Neural progenitor cell (in vitro differentiated cells): ENCODE measurements at regions not wholly inside any gene's neighbourhood (a gene's known extent, or its start where the extent isn't known, plus 50 kb on each side); places are given as distances from the start of the nearest gene placed in this dataset.
A peak's percentile ranks its signal among the peaks of the same experiment; 100 is the strongest.

ENCODE experiments used
- DNase-seq: peaks from one replicate; pipeline ENCODE4 v3.0.0-alpha.2; 2016; ENCODE audit warnings: low spot score
- H2AFZ ChIP-seq: fragments of 200-600 bp; sonication (generic); replicated peaks from 2 replicates; pipeline ENCODE4 v1.6.1; 2016; ENCODE audit warnings: antibody characterized with exemption
- H3F3A ChIP-seq: fragments of 200-600 bp; sonication (generic); 2 replicates; pipeline ENCODE4 v1.6.1; 2016; ENCODE audit warnings: antibody characterized with exemption, low read depth
- H3K27ac ChIP-seq: fragments of 200-600 bp; sonication (generic); 2 replicates; pipeline ENCODE4 v1.5.1; 2016; ENCODE audit warnings: mild to moderate bottlenecking
- H3K27me3 ChIP-seq: fragments of 200-600 bp; sonication (generic); 2 replicates; pipeline ENCODE4 v1.6.1; 2016; ENCODE audit warnings: mild to moderate bottlenecking, moderate library complexity
- H3K36me3 ChIP-seq: fragments of 200-600 bp; sonication (generic); 2 replicates; pipeline ENCODE4 v1.5.1; 2016
- H3K4me1 ChIP-seq: fragments of 200-600 bp; sonication (generic); 2 replicates; pipeline ENCODE4 v1.6.1; 2016; ENCODE audit warnings: mixed run types
- H3K4me2 ChIP-seq: fragments of 200-600 bp; sonication (generic); 2 replicates; pipeline ENCODE4 v1.6.1; 2016
- H3K4me3 ChIP-seq: fragments of 200-600 bp; sonication (generic); 2 replicates; pipeline ENCODE4 v1.5.1; 2016
- H3K79me2 ChIP-seq: fragments of 200-600 bp; sonication (generic); 2 replicates; pipeline ENCODE4 v1.6.1; 2016; ENCODE audit warnings: low read depth
- H3K9ac ChIP-seq: fragments of 200-600 bp; sonication (generic); 2 replicates; pipeline ENCODE4 v1.6.1; 2016
- H3K9me3 ChIP-seq: fragments of 200-600 bp; sonication (generic); 2 replicates; pipeline ENCODE4 v1.5.1; 2016; ENCODE audit warnings: low read depth
- H4K20me1 ChIP-seq: fragments of 200-600 bp; sonication (generic); 2 replicates; pipeline ENCODE4 v1.6.1; 2016; ENCODE audit warnings: low read depth
- H3K27ac Mint-ChIP-seq: 3 replicates; pipeline ENCODE4 v1.8.0; 2021; ENCODE audit warnings: mixed read lengths
- H3K27me3 Mint-ChIP-seq: 2 replicates; pipeline ENCODE4 v1.8.0; 2022; ENCODE audit warnings: low read depth, mild to moderate bottlenecking, inconsistent platforms, moderate library complexity, mixed read lengths; ENCODE audit not compliant: insufficient read depth
- H3K36me3 Mint-ChIP-seq: 3 replicates; pipeline ENCODE4 v1.8.0; 2021; ENCODE audit warnings: mixed read lengths
- H3K4me1 Mint-ChIP-seq: 3 replicates; pipeline ENCODE4 v1.8.0; 2021; ENCODE audit warnings: mixed read lengths
- H3K4me3 Mint-ChIP-seq: 3 replicates; pipeline ENCODE4 v1.8.0; 2021; ENCODE audit warnings: mild to moderate bottlenecking, moderate library complexity, mixed read lengths
- H3K9me3 Mint-ChIP-seq: 3 replicates; pipeline ENCODE4 v1.8.0; 2020; ENCODE audit warnings: mixed read lengths
- EZH2 ChIP-seq: fragments of 200-600 bp; sonication (generic); IDR thresholded peaks from 2 replicates; pipeline ENCODE4 v1.6.1; 2017; ENCODE audit warnings: antibody characterized with exemption, mild to moderate bottlenecking, moderate library complexity
- EZH2phosphoT487 ChIP-seq: fragments of 200-600 bp; sonication (generic); IDR thresholded peaks from 2 replicates; pipeline ENCODE4 v1.6.1; 2017; ENCODE audit warnings: antibody characterized with exemption
- TF ChIP-seq, protein P1 (sequence below): fragments of 200-600 bp; sonication (generic); IDR thresholded peaks from 2 replicates; pipeline ENCODE4 v1.5.1; 2017; ENCODE audit warnings: antibody characterized with exemption, mild to moderate bottlenecking

DNA sequence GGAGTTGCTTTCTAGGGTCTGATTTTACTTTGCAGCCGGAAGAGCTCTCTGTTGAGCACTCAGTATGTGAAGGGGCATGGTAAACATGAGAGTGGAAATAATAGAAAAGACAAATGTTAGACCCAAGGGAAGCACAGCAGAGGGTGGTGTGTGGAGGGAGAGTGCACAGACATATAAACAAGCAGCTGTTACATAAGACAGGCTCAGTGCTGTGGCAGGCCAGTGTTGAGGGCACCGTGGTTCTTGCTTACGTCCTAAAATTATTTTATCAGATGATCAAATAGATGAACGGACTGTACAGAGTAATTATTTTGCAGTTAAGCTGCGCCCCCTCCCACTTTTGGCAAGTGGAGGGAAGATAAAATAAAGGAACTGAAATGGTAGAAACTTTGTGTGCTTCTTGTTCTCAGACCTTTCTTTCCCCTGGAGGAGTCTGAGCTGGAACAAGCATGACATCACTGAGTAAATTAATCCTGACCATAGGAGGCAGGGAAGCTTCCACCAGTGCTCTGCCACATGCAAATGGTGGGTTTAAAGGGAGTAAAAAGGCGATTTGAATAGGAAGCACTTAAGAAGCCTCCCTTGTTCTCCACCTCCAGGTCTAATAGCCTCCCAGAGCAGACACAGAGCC, 205.6 kb downstream of the IL20RB start:
- H3K4me1 Mint-ChIP-seq: peaks cover 18% of the 10 kb centered on the region
- Histone ChIP-seq H3K79me2 (no peaks in the 10 kb centered on the region), H3K4me3 (no peak overlapping the region), H2AFZ (peak overlapping the region; percentile 69), H4K20me1 (no peaks in the 10 kb centered on the region), H3K9ac (no peak overlapping the region), H3K27ac (peak overlapping the region; percentile 51), H3K27me3 (no peaks in the 10 kb centered on the region), H3K9me3 (no peaks in the 10 kb centered on the region), H3K36me3 (no peaks in the 10 kb centered on the region), H3K4me2 (peak overlapping the region; percentile 57), H3K4me1 (peaks cover 26% of the 10 kb centered on the region), H3F3A (peaks cover 16% of the 10 kb centered on the region)
- no peak for TF ChIP-seq EZH2phosphoT487
- no peak for TF ChIP-seq EZH2
- TF ChIP-seq, protein P1, sequence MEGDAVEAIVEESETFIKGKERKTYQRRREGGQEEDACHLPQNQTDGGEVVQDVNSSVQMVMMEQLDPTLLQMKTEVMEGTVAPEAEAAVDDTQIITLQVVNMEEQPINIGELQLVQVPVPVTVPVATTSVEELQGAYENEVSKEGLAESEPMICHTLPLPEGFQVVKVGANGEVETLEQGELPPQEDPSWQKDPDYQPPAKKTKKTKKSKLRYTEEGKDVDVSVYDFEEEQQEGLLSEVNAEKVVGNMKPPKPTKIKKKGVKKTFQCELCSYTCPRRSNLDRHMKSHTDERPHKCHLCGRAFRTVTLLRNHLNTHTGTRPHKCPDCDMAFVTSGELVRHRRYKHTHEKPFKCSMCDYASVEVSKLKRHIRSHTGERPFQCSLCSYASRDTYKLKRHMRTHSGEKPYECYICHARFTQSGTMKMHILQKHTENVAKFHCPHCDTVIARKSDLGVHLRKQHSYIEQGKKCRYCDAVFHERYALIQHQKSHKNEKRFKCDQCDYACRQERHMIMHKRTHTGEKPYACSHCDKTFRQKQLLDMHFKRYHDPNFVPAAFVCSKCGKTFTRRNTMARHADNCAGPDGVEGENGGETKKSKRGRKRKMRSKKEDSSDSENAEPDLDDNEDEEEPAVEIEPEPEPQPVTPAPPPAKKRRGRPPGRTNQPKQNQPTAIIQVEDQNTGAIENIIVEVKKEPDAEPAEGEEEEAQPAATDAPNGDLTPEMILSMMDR: no peak
- peak overlapping the region; percentile 76 for H3K27ac Mint-ChIP-seq
- DNase-seq: peak; percentile 72
- H3K27me3 Mint-ChIP-seq: peaks cover 2% of the 10 kb centered on the region
- no peaks in the 10 kb centered on the region for H3K9me3 Mint-ChIP-seq
- no peaks in the 10 kb centered on the region for H3K36me3 Mint-ChIP-seq
- H3K4me3 Mint-ChIP-seq: no peak overlapping the region

GRCh38 chr3:137163958-137164357, 206.2 kb downstream of the IL20RB start:
- Mint-ChIP-seq H3K27me3 (peaks cover 2% of the 10 kb centered on the region), H3K36me3 (no peaks in the 10 kb centered on the region), H3K27ac (peak overlapping the region; percentile 76), H3K4me1 (peaks cover 18% of the 10 kb centered on the region), H3K9me3 (no peaks in the 10 kb centered on the region), H3K4me3 (no peak overlapping the region)
- peaks cover 26% of the 10 kb centered on the region for H3K4me1 ChIP-seq
- TF ChIP-seq, protein P1: no peak
- TF ChIP-seq EZH2 (no peak), EZH2phosphoT487 (no peak)
- H3F3A ChIP-seq: peaks cover 16% of the 10 kb centered on the region
- no peak overlapping the region for H3K9ac ChIP-seq
- H3K4me2 ChIP-seq: peak overlapping the region; percentile 57
- H3K4me3 ChIP-seq: no peak overlapping the region
- no peaks in the 10 kb centered on the region for H3K36me3 ChIP-seq
- H3K27ac ChIP-seq: no peak overlapping the region
- H2AFZ ChIP-seq: peak overlapping the region; percentile 69
- H3K27me3 ChIP-seq: no peaks in the 10 kb centered on the region
- no peaks in the 10 kb centered on the region for H3K79me2 ChIP-seq
- no peak for DNase-seq
- H3K9me3 ChIP-seq: no peaks in the 10 kb centered on the region
- no peaks in the 10 kb centered on the region for H4K20me1 ChIP-seq

DNA sequence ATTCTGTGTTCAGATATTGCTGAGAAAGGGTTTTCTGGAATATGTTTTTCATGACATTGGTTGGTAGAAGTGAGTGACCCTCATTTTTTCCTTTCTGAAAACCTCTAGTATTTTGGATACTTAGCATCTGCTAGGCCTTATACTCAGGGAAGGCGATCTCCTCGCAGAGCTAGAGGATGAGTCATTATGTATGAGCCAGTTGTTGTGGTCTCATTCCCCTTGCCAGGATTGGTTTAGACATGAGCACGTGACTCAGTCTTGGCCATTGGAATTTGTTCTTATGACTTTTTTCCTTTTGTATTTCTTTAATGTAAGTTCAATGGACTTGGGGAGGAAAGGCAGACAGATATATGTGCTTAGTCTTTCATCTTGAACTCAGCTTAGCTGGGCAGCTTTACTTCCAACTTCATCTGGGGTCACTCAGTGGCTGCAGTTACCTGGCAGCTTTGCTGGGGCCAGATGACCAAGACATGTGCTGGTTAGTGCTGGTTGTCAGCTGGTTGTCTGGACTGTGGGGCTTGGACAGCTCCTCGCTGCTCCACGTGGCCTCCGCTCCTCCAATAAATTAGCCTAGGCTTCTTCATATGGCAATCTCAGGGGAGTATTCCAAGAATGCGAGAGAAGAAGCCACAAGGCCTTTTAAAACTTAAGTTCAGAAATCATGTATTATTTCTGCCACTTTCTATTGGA, 207.5 kb downstream of the IL20RB start:
- H3K27me3 Mint-ChIP-seq: no peaks in the 10 kb centered on the region
- no peak overlapping the region for H3K27ac Mint-ChIP-seq
- no peak for DNase-seq

More for the DNA sequence above, 207.5 kb downstream of the IL20RB start:
- TF ChIP-seq, protein P1: no peak
- TF ChIP-seq EZH2: no peak
- TF ChIP-seq EZH2phosphoT487: no peak
- no peak overlapping the region for H3K4me2 ChIP-seq
- H3K4me3 Mint-ChIP-seq: no peak overlapping the region
- H3K4me1 Mint-ChIP-seq: peaks cover 18% of the 10 kb centered on the region
- H2AFZ ChIP-seq: no peak overlapping the region
- no peaks in the 10 kb centered on the region for H4K20me1 ChIP-seq
- H3K36me3 ChIP-seq: no peaks in the 10 kb centered on the region
- H3K4me3 ChIP-seq: no peak overlapping the region
- H3K27me3 ChIP-seq: no peaks in the 10 kb centered on the region
- H3K9ac ChIP-seq: no peak overlapping the region
- no peak overlapping the region for H3K27ac ChIP-seq
- peaks cover 26% of the 10 kb centered on the region for H3K4me1 ChIP-seq
- no peaks in the 10 kb centered on the region for H3K79me2 ChIP-seq
- H3K9me3 Mint-ChIP-seq: peaks cover 3% of the 10 kb centered on the region
- no peaks in the 10 kb centered on the region for H3K36me3 Mint-ChIP-seq
- H3K9me3 ChIP-seq: no peaks in the 10 kb centered on the region
- H3F3A ChIP-seq: peaks cover 16% of the 10 kb centered on the region
